Trophoblast cell (in vitro differentiated cells and primary cell): ENCODE measurements at regions not wholly inside any gene's neighbourhood (a gene's known extent, or its start where the extent isn't known, plus 50 kb on each side); places are given as distances from the start of the nearest gene placed in this dataset.

Experiments
- DNase-seq, 2 donors: peaks; one replicate each; pipeline ENCODE4 v3.0.0-alpha.2; 2016
- H2AFZ ChIP-seq: 2 replicates; pipeline ENCODE4 v1.6.1; 2013; ENCODE audit warnings: low read length, moderate library complexity, mild to moderate bottlenecking; ENCODE audit not compliant: insufficient read depth, poor library complexity
- H2AK5ac ChIP-seq: 2 replicates; pipeline ENCODE4 v1.6.1; 2013; ENCODE audit warnings: mild to moderate bottlenecking, low read length
- H2BK120ac ChIP-seq: 2 replicates; pipeline ENCODE4 v1.6.1; 2013; ENCODE audit warnings: low read length, mild to moderate bottlenecking, moderate library complexity; ENCODE audit not compliant: insufficient read depth, poor library complexity
- H2BK12ac ChIP-seq: 2 replicates; pipeline ENCODE4 v1.6.1; 2013; ENCODE audit warnings: mild to moderate bottlenecking, low read length, moderate library complexity
- H2BK5ac ChIP-seq: 2 replicates; pipeline ENCODE4 v1.6.1; 2013; ENCODE audit warnings: low read length, low read depth, moderate library complexity, mild to moderate bottlenecking; ENCODE audit not compliant: poor library complexity
- H3K14ac ChIP-seq: 2 replicates; pipeline ENCODE4 v1.6.1; 2013; ENCODE audit warnings: mild to moderate bottlenecking, low read length
- H3K18ac ChIP-seq: 2 replicates; pipeline ENCODE4 v1.6.1; 2013; ENCODE audit warnings: mild to moderate bottlenecking, low read length
- H3K23ac ChIP-seq: 2 replicates; pipeline ENCODE4 v1.6.1; 2013; ENCODE audit warnings: low read length
- H3K27ac ChIP-seq: 2 replicates; pipeline ENCODE4 v1.5.1; 2013; ENCODE audit warnings: low read depth, mild to moderate bottlenecking, inconsistent platforms, low read length, moderate library complexity
- H3K27me3 ChIP-seq: 2 replicates; pipeline ENCODE4 v1.6.1; 2013; ENCODE audit warnings: inconsistent platforms, mild to moderate bottlenecking, low read length, moderate library complexity; ENCODE audit not compliant: insufficient read depth
- H3K36me3 ChIP-seq, 2 experiments: 1 replicate in 1 of 2; 2 replicates in 1 of 2; pipeline ENCODE4 v1.6.1; 2013; ENCODE audit warnings: low read length in 2 of 2, mild to moderate bottlenecking in 2 of 2, moderate library complexity in 1 of 2; ENCODE audit not compliant: insufficient read depth in 2 of 2, control insufficient read depth in 1 of 2
- H3K4ac ChIP-seq: 2 replicates; pipeline ENCODE4 v1.6.1; 2013; ENCODE audit warnings: low read depth, mild to moderate bottlenecking, low read length, moderate library complexity
- H3K4me1 ChIP-seq, 2 experiments: 1 replicate in 1 of 2; 2 replicates in 1 of 2; pipeline ENCODE4 v1.6.1; 2013; ENCODE audit warnings: low read length in 2 of 2, mild to moderate bottlenecking in 2 of 2, moderate library complexity in 1 of 2; ENCODE audit not compliant: insufficient read depth in 2 of 2, control insufficient read depth in 1 of 2
- H3K4me2 ChIP-seq: 2 replicates; pipeline ENCODE4 v1.6.1; 2013; ENCODE audit warnings: inconsistent platforms, mild to moderate bottlenecking, low read length, moderate library complexity
- H3K4me3 ChIP-seq: 2 replicates; pipeline ENCODE4 v1.5.1; 2013; ENCODE audit warnings: mild to moderate bottlenecking, low read depth, low read length, inconsistent platforms
- H3K79me1 ChIP-seq: one replicate; pipeline ENCODE4 v1.6.1; 2013; ENCODE audit warnings: low read length
- H3K79me2 ChIP-seq: 2 replicates; pipeline ENCODE4 v1.6.1; 2013; ENCODE audit warnings: low read length, mild to moderate bottlenecking; ENCODE audit not compliant: control insufficient read depth, insufficient read depth, poor library complexity
- H3K9ac ChIP-seq: 2 replicates; pipeline ENCODE4 v1.6.1; 2013; ENCODE audit warnings: mild to moderate bottlenecking, low read length
- H3K9me3 ChIP-seq: 2 replicates; pipeline ENCODE4 v1.6.1; 2013; ENCODE audit warnings: low read depth, mild to moderate bottlenecking, control low read depth, inconsistent platforms, low read length; ENCODE audit not compliant: insufficient read depth
- H4K12ac ChIP-seq: 2 replicates; pipeline ENCODE4 v1.6.1; 2013; ENCODE audit warnings: low read depth, mild to moderate bottlenecking, low read length, moderate library complexity
- H4K8ac ChIP-seq: 2 replicates; pipeline ENCODE4 v1.6.1; 2013; ENCODE audit warnings: low read depth, mild to moderate bottlenecking, low read length, moderate library complexity
- H4K91ac ChIP-seq: one replicate; pipeline ENCODE4 v1.6.1; 2013; ENCODE audit warnings: low read depth, mild to moderate bottlenecking, low read length, moderate library complexity
- WGBS: extraction: QIAGEN DNeasy Blood & Tissue Kit; methylation state at CpG from one replicate; pipeline ENCODE4 v1.1.7; 2013; ENCODE audit warnings: missing lambda C conversion rate; ENCODE audit not compliant: insufficient read length, insufficient coverage; ENCODE audit errors: extremely low coverage; 5-methylcytosine and 5-hydroxymethylcytosine counted together

GRCh38 chr14:34172550-34173368 lies 221.9 kb upstream of the EGLN3 start:
- Histone ChIP-seq H2AFZ (no peak overlapping the region), H3K9me3 (peaks cover 2% of the 10 kb centered on the region), H3K4ac (no peak overlapping the region), H3K18ac (no peak overlapping the region), H3K79me1 (no peaks in the 10 kb centered on the region), H3K23ac (no peak overlapping the region), H4K91ac (no peak overlapping the region), H3K4me2 (no peak overlapping the region), H3K4me3 (no peak overlapping the region), H3K79me2 (no peaks in the 10 kb centered on the region), H3K14ac (no peak overlapping the region), H3K27me3 (no peaks in the 10 kb centered on the region), H3K36me3 (no peaks in the 10 kb centered on the region), H2BK120ac (no peak overlapping the region), H4K8ac (no peak overlapping the region), H4K12ac (no peak overlapping the region), H2BK5ac (no peak overlapping the region), H3K9ac (no peak overlapping the region), H3K27ac (no peak overlapping the region), H3K4me1 (peaks cover 0 to 5% of the 10 kb centered on the region in 2 experiments), H2AK5ac (no peak overlapping the region), H2BK12ac (no peak overlapping the region)
- no peak for DNase-seq
- WGBS = no CpG with 5 or more reads among the region's 6 CpGs

GRCh38 chr14:34172173-34172451 lies 221.2 kb upstream of the EGLN3 start:
- H3K27me3 ChIP-seq = no peaks in the 10 kb centered on the region
- peaks cover 0 to 5% of the 10 kb centered on the region in 2 experiments for H3K4me1 ChIP-seq
- no peak overlapping the region for H4K8ac ChIP-seq
- peaks cover 2% of the 10 kb centered on the region for H3K9me3 ChIP-seq
- H4K12ac ChIP-seq = no peak overlapping the region
- no peak overlapping the region for H2BK12ac ChIP-seq
- H3K36me3 ChIP-seq = no peaks in the 10 kb centered on the region
- no peaks in the 10 kb centered on the region for H3K79me1 ChIP-seq
- no peak overlapping the region for H3K18ac ChIP-seq
- no peak overlapping the region for H3K9ac ChIP-seq
- H3K14ac ChIP-seq = no peak overlapping the region
- H3K4me3 ChIP-seq = no peak overlapping the region
- H2BK5ac ChIP-seq = no peak overlapping the region
- no peak overlapping the region for H2AK5ac ChIP-seq
- H3K23ac ChIP-seq = no peak overlapping the region
- no peak overlapping the region for H3K4ac ChIP-seq
- no peaks in the 10 kb centered on the region for H3K79me2 ChIP-seq
- no peak overlapping the region for H3K27ac ChIP-seq
- DNase-seq = no peak
- no peak overlapping the region for H3K4me2 ChIP-seq
- no peak overlapping the region for H4K91ac ChIP-seq
- WGBS = no CpG with 5 or more reads among the region's 1 CpG
- H2BK120ac ChIP-seq = no peak overlapping the region
- H2AFZ ChIP-seq = no peak overlapping the region

GRCh38 chr14:34171431-34172172 lies 220.7 kb upstream of the EGLN3 start:
- no CpG with 5 or more reads among the region's 8 CpGs for WGBS
- H4K12ac ChIP-seq = no peak overlapping the region
- no peak overlapping the region for H3K18ac ChIP-seq
- no peak overlapping the region for H2BK12ac ChIP-seq
- no peaks in the 10 kb centered on the region for H3K36me3 ChIP-seq
- DNase-seq = no peak
- no peaks in the 10 kb centered on the region for H3K27me3 ChIP-seq
- no peak overlapping the region for H3K27ac ChIP-seq
- no peak overlapping the region for H3K4me2 ChIP-seq
- no peak overlapping the region for H4K91ac ChIP-seq
- H2AK5ac ChIP-seq = no peak overlapping the region
- no peak overlapping the region for H3K4ac ChIP-seq
- no peak overlapping the region for H2AFZ ChIP-seq
- no peak overlapping the region for H4K8ac ChIP-seq
- no peaks in the 10 kb centered on the region for H3K79me2 ChIP-seq
- H2BK5ac ChIP-seq = no peak overlapping the region
- H3K4me3 ChIP-seq = no peak overlapping the region
- peaks cover 0 to 5% of the 10 kb centered on the region in 2 experiments for H3K4me1 ChIP-seq
- H2BK120ac ChIP-seq = no peak overlapping the region
- no peak overlapping the region for H3K23ac ChIP-seq
- no peak overlapping the region for H3K9ac ChIP-seq
- no peaks in the 10 kb centered on the region for H3K79me1 ChIP-seq
- no peak overlapping the region for H3K14ac ChIP-seq
- H3K9me3 ChIP-seq = peaks cover 2% of the 10 kb centered on the region

GRCh38 chr14:34170882-34171281 lies 220.0 kb upstream of the EGLN3 start:
- H3K27me3 ChIP-seq = no peaks in the 10 kb centered on the region
- no peak overlapping the region for H2BK5ac ChIP-seq
- no peak overlapping the region for H3K4me2 ChIP-seq
- WGBS = no CpG with 5 or more reads among the region's 1 CpG
- H3K9me3 ChIP-seq = peaks cover 2% of the 10 kb centered on the region
- H3K36me3 ChIP-seq = no peaks in the 10 kb centered on the region
- H3K9ac ChIP-seq = no peak overlapping the region
- peaks cover 0 to 5% of the 10 kb centered on the region in 2 experiments for H3K4me1 ChIP-seq
- H4K8ac ChIP-seq = no peak overlapping the region
- no peaks in the 10 kb centered on the region for H3K79me2 ChIP-seq
- H3K14ac ChIP-seq = no peak overlapping the region
- no peak overlapping the region for H3K18ac ChIP-seq
- no peak overlapping the region for H2AFZ ChIP-seq
- no peak overlapping the region for H3K27ac ChIP-seq
- no peak overlapping the region for H2AK5ac ChIP-seq
- H3K79me1 ChIP-seq = no peaks in the 10 kb centered on the region
- no peak overlapping the region for H2BK12ac ChIP-seq
- no peak overlapping the region for H4K12ac ChIP-seq
- no peak overlapping the region for H4K91ac ChIP-seq
- H3K4ac ChIP-seq = no peak overlapping the region
- no peak overlapping the region for H3K23ac ChIP-seq
- no peak for DNase-seq
- no peak overlapping the region for H3K4me3 ChIP-seq
- no peak overlapping the region for H2BK120ac ChIP-seq
